Right lobe of liver (tissue), 6 donors: ENCODE measurements at regions not wholly inside any gene's neighbourhood (a gene's known extent, or its start where the extent isn't known, plus 50 kb on each side); places are given as distances from the start of the nearest gene placed in this dataset.

Source experiments
- ATAC-seq, 4 donors: fragments of 200-7000 bp; cut with Tn5 transposase; one replicate each; pipeline ENCODE4 v1.9.1; 2020; ENCODE audit warnings: mild to moderate bottlenecking in 4 of 4, moderate library complexity in 4 of 4
- DNase-seq, 3 donors: peaks; one replicate each; pipeline ENCODE4 v3.0.0-alpha.2; 2020
- H3K27ac ChIP-seq, 3 donors: fragments of 200-600 bp; one replicate each; pipeline ENCODE4 v1.8.0; 2022
- H3K27me3 ChIP-seq, 2 donors: fragments of 200-600 bp; one replicate each; pipeline ENCODE4 v1.8.0; 2022
- H3K36me3 ChIP-seq, 4 donors: fragments of 200-600 bp; sonication (generic) in 1 of 4; one replicate each; pipeline versions ENCODE4 v1.5.1 to v1.8.0; 2017 to 2022; ENCODE audit warnings: control low read depth in 1 of 4
- H3K4me1 ChIP-seq, 4 donors: fragments of 200-600 bp; sonication (generic) in 1 of 4; one replicate each; pipeline versions ENCODE4 v1.5.1 to v1.8.0; 2017 to 2022; ENCODE audit warnings: control low read depth in 1 of 4
- H3K4me3 ChIP-seq, 3 donors: fragments of 200-600 bp; one replicate each; pipeline ENCODE4 v1.8.0; 2022
- H3K9me3 ChIP-seq, 4 donors: fragments of 200-600 bp; sonication (generic) in 1 of 4; one replicate each; pipeline versions ENCODE4 v1.5.1 to v1.8.0; 2017 to 2022; ENCODE audit warnings: control low read depth in 1 of 4
- POLR2A ChIP-seq: fragments of 450-650 bp; IDR thresholded peaks from one replicate; pipeline ENCODE4 v1.6.1; 2017; ENCODE audit warnings: antibody characterized with exemption, mild to moderate bottlenecking
- WGBS: methylation state at CpG from one replicate; pipeline ENCODE4 v1.1.6; 2018; ENCODE audit warnings: low coverage, low lambda C conversion rate; ENCODE audit not compliant: insufficient coverage; ENCODE audit errors: missing lambda C conversion rate; 5-methylcytosine and 5-hydroxymethylcytosine counted together
- intact Hi-C, 2 donors: fragments of 100-400 bp; cut with DNase I; formaldehyde crosslinking; loops; one replicate each; pipeline versions ENCODE4 v1.11.2 to v1.14.1; 2022
- TF ChIP-seq, protein P1 (sequence below), 4 donors: fragments of 200-600 bp in 3 of 4; fragments of 450-650 bp in 1 of 4; IDR thresholded peaks; one replicate each; pipeline versions ENCODE4 v1.5.1 to v1.8.0; 2016 to 2022; ENCODE audit warnings: antibody characterized with exemption in 4 of 4, mild to moderate bottlenecking in 2 of 4
- donor health status: DM: no; HTN: yes; CAD: no.
- donor health status: DM: no; HTN: no; CAD: no.
- donor health status: DM: no; HTN: no; CAD: no.
- donor health status: DM: no; HTN: yes; CAD: no.
- donor health status: DM: no; HTN: yes; CAD: no.

DNA sequence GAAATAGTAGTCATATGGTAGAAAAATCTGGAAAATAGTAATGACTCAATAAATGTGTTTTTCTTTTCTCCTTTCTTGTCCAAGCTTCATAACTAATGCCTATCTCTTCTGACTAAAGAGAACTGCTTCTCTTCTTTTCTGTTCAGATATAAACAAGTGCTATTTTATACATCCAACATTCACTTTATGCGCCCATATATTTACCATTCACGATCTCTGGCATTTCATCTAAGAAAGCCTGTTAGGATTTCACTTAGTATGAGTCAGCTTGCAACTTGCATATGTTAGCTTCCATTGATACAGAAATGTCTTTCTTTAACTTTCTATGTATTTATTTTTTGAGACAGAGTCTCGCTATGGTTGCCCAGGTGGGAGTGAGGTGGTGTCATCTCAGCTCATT, 224.9 kb downstream of the VAPA start:
- WGBS = 70% methylated on average over 3 of the region's 3 CpGs
- Histone ChIP-seq H3K4me1 (no peaks in the 10 kb centered on the region), H3K27ac (no peak overlapping the region), H3K9me3 (no peaks in the 10 kb centered on the region), H3K27me3 (no peaks in the 10 kb centered on the region), H3K36me3 (no peaks in the 10 kb centered on the region), H3K4me3 (no peak overlapping the region)
- ATAC-seq (no peak), DNase-seq (no peak)
- intact Hi-C loops = no loop called here
- TF ChIP-seq, protein P1, sequence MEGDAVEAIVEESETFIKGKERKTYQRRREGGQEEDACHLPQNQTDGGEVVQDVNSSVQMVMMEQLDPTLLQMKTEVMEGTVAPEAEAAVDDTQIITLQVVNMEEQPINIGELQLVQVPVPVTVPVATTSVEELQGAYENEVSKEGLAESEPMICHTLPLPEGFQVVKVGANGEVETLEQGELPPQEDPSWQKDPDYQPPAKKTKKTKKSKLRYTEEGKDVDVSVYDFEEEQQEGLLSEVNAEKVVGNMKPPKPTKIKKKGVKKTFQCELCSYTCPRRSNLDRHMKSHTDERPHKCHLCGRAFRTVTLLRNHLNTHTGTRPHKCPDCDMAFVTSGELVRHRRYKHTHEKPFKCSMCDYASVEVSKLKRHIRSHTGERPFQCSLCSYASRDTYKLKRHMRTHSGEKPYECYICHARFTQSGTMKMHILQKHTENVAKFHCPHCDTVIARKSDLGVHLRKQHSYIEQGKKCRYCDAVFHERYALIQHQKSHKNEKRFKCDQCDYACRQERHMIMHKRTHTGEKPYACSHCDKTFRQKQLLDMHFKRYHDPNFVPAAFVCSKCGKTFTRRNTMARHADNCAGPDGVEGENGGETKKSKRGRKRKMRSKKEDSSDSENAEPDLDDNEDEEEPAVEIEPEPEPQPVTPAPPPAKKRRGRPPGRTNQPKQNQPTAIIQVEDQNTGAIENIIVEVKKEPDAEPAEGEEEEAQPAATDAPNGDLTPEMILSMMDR (IDR thresholded peaks at IDR 0.05) = no peak
- no peak for TF ChIP-seq POLR2A

DNA sequence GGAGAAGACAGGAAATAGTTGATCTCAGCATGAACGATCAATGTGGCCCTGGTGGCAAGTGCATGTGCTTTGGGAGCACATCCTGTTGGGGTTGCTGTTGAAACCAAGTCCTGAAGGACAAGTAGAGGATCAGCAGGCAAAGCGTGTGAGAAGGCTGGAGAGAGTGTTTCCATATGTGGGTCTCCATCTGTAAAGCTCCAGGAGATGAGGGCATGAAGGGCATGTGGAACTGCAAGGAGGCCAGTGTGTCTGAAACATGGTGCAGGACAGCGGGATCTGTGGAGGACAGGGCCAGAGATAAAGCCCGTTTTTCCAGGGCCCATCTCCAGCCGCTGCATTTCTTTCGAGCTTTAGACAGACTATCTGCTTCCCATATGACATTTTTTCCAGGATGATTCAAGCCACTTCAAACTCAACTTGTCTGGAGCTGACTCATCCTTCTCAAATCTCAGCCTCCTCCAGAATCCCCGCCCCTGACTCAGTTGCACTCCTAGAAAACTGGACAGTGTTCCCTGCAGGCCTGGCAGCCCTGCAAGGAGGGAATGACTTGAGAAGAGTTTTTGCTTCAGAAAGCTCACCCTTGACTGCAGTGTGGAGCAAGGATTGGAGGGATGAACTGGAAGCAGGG, 226.1 kb downstream of the VAPA start:
- Histone ChIP-seq H3K27ac (no peak overlapping the region), H3K36me3 (no peaks in the 10 kb centered on the region), H3K27me3 (no peaks in the 10 kb centered on the region), H3K4me3 (no peak overlapping the region), H3K9me3 (no peaks in the 10 kb centered on the region), H3K4me1 (no peaks in the 10 kb centered on the region)
- WGBS = 61% methylated on average over 3 of the region's 7 CpGs
- TF ChIP-seq, protein P1 (IDR thresholded peaks at IDR 0.05) = no peak
- TF ChIP-seq POLR2A = no peak
- no peak for ATAC-seq
- DNase-seq = no peak
- intact Hi-C loops = no loop called here

DNA sequence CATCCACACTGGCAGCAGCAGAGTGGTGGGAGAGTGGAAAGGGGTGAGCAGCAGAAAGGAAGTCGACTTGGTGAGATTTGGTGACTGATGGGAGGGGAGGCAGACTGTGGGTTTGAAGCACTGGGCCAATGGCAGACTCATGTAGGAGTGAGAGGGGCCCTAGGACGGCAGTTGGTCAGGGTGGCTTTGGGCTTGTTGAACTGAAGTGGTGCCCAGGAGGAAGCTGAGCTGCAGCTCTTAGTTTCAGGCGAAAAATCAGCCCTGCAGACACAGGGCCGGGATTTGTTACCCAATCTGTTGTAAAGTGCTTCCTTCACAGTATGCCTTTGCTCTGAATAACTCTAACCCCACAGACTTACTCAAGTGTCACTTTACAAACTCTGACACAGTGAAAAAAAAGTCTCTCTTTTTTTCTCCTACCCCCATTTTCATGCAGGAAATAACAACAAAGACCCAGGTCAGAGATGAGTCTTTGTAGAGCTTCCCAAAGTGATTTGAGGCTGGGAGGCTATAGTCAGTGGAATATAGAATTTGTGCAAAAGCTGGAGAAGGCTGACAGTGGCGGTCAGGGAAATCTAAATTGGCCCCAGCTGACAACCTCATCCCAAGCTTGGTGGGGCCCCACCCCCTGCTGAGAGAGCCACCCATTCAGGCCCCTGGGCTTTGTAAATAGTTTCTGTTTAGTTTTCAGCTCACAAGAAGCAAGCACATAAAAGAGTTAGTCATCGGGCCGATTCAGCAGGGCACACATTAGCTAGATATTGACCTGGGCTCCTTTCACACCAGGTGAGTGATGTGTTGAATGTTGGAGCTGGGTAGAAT, 226.9 kb downstream of the VAPA start:
- Histone ChIP-seq H3K27me3 (no peaks in the 10 kb centered on the region), H3K9me3 (no peaks in the 10 kb centered on the region), H3K4me1 (no peaks in the 10 kb centered on the region), H3K36me3 (no peaks in the 10 kb centered on the region), H3K27ac (no peak overlapping the region), H3K4me3 (no peak overlapping the region)
- DNase-seq = no peak
- intact Hi-C loops = no loop called here
- ATAC-seq = peak in 2 of 4 donors; percentile 22 to 41
- no peak for TF ChIP-seq POLR2A
- TF ChIP-seq, protein P1 (IDR thresholded peaks at IDR 0.05) = no peak
- WGBS = 52% methylated on average over 5 of the region's 7 CpGs

DNA sequence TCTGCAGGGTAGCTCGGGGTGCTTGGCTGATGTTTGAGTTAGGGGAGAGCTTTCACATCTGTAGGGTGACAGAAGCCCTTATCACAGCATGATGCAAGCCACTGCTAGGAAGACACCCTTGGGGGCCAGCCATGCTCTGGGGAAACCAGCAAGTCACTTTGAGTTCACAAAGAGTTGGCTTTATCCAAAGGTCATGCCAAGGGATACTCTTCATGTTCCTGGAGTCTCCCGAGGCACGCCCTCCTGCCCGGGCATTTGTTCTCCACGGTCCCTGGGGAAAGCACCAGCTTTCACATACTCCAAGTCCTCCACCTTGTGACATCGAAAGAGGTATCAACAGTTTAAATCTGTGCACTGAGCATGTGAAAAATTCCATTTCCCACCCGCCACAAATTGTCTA, 227.7 kb downstream of the VAPA start:
- DNase-seq (no peak), ATAC-seq (peak in 1 of 4 donors; percentile 23)
- Histone ChIP-seq H3K27me3 (no peaks in the 10 kb centered on the region), H3K9me3 (no peaks in the 10 kb centered on the region), H3K4me1 (no peaks in the 10 kb centered on the region), H3K36me3 (no peaks in the 10 kb centered on the region), H3K4me3 (no peak overlapping the region), H3K27ac (no peak overlapping the region)
- TF ChIP-seq, protein P1 (IDR thresholded peaks at IDR 0.05) = no peak
- no peak for TF ChIP-seq POLR2A
- intact Hi-C loops = no loop called here
- WGBS = 78% methylated on average over 1 of the region's 7 CpGs
